Cardiac septum (tissue), 1 donor: ENCODE measurements at regions not wholly inside any gene's neighbourhood (a gene's known extent, or its start where the extent isn't known, plus 50 kb on each side); places are given as distances from the start of the nearest gene placed in this dataset.

Experiments used
- DNase-seq: peaks from one replicate; pipeline ENCODE4 v3.0.0-alpha.2; 2020; ENCODE audit warnings: low spot score
- intact Hi-C: fragments of 100-400 bp; cut with DNase I; formaldehyde crosslinking; loops from one replicate; pipeline ENCODE4 v1.14.0; 2022
- donor health status: DM: no; HTN: no; CAD: no.

DNA sequence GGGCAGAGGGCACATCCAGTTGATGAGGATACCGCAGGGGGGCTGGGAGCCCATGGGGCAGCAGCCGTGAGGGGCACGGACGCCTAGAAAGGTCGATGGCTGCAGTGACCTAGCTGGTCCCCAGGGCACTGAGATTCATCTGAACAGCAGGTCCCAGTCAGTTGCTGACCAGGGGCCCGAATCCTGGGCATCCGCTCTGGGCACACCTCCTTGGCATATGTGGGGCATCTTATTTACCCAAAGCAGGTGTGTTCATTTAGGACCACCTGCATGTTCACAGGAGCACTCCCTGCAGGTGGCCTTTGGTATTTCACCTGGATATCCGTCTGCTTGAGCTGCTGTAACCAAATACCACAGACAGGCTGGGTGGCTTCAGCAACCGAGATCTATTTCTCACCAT is 72.0 kb upstream of the ODC1 start:
- intact Hi-C loops: no loop called here
- DNase-seq: peak; percentile 71

DNA sequence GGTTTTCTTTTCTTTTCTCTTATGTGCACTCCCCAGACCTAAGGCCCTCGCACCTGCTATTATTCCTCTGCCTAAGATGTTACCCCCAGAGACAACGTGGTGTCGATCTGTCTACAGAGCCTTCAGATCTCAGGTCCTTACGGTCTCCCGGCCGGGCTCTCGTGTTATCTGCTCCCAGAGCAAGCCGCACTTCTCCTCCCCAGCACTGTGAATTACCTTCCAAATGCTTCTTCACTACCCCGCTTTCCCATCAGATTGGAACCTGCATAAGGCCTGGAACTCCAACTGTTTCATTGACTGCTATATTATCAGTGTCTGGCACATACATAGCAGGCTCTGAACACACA is 71.2 kb upstream of the ODC1 start:
- intact Hi-C loops: no loop called here
- no peak for DNase-seq

DNA sequence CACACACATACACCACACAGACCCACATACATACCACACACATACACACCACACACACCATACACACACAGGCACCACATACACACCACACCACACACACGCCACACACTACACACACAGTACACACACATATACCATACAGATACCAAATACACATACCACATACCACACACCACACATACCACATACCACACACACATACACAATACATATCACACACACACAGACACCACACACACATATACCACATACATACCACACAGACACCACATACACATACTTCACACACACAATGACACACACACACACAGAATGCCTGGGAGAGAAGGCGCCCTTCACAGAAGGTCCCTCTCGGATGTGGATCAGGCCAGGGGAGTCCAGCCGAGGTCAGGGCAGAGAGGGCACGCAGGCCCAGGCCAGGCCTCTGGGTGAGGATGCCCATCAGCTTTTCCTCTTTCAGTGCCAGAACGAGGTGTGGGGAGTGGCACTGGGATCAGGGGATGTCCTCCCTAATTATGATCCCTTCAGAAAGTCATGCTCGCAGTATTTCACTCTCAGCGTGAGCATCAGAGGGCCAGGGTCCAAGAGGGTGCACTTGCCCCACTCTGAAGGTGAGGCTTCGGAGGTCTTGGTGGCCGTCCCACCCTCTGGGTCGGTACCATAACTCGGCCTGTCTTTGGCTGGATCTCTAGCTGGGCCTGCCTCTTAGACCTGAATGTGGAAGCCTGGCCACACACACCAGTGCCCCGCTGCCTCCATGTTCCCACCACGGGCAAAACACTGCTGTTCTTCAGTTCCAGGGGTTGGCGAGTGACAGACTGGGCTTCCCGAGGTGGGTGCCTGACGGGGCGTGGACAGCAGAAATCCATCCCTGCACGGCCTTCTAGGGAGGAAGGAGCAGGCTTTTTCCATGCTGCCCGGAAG is 70.6 kb upstream of the ODC1 start:
- intact Hi-C loops: no loop called here
- DNase-seq: peak; percentile 51

DNA sequence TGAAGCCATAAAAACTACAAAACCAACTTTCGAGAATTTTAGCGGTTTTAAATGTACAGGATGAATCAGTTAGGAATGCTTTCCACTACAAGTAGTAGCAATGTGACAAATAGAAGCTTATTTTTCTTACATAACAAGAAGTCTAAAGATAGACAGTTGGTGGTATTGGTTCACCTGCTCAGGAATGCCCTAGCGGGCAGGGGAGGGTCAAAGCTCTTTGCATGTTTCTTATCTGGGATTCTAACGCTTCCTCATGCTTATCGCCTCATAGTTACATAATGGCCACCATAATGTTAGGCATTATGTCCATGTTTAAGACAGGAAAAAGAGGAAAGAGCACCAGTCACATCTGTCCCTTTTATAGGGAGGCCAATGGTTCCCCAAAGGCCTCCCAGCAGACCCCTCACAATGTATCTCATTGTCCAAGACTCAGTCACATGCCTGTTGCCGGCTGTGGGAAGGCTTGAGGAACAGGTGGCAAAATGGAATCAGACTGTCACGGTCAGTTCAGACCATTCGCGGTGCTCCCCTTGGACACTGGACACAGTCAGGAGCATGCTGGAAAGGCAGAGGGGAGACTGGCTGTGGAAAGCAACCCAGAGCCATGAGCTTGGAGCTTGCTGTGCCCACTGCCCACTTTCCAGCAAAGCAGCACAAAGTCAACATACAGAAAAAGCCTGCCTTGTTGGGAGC is 69.4 kb upstream of the ODC1 start:
- intact Hi-C loops: no loop called here
- DNase-seq: peak; percentile 17

DNA sequence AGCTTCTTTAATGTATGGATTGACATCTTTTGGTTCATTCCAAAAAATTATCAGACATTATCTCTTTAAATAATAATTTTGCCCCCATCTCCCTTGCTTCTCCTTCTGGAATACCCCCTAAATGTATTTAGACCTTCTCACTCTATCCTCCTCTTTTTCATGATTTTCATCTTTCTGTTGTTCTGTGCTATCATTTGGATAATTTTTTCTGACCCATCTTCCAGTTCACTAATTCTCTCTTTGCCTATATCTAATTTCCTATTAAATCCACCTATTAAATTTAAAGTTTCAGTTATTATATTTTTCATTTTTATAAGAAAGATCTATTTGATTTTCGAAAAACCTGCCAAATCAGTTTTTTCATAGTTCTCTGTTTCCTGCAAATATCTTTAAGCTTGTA is 67.8 kb upstream of the ODC1 start:
- intact Hi-C loops: no loop called here
- DNase-seq: no peak

DNA sequence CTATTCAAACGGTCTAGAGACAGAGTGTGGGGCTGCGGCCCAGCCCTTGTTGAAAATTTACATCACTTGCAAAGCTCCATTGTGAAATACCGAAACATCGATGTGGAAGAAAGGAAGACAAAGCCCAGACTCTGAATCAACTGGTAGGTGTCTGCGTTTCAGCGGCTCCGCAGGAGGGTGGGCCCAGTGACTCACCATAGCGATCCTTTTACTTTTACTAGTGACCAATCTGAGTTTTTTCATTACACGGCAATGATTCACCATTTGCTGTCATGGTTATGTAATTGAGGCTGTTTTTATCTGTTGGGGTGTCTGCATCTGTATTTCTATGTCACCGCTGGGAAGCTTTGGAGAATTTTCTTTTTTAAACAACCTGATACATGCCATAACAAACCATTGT is 66.6 kb upstream of the ODC1 start:
- DNase-seq: peak; percentile 46
- intact Hi-C loops: no loop called here

DNA sequence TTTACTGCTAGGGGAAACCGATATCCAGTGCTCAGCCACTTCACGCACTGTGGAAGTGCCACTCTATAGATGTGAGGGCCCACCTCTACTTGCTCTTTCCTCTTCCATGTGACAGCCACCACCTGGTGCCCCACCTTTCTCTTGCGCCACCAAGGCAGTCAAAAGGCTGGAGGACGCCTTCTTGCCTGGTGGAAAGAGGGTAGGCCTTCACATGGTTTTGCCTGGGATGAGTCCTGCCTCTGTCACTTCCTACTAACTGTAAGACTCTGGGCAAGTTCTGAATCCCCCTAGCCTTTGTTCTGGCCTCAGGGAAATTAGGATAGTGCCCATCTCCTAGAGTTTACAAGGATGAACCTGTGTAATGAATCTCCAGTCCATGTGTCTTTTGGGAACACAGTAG is 66.1 kb upstream of the ODC1 start:
- intact Hi-C loops: no loop called here
- DNase-seq: peak; percentile 26

DNA sequence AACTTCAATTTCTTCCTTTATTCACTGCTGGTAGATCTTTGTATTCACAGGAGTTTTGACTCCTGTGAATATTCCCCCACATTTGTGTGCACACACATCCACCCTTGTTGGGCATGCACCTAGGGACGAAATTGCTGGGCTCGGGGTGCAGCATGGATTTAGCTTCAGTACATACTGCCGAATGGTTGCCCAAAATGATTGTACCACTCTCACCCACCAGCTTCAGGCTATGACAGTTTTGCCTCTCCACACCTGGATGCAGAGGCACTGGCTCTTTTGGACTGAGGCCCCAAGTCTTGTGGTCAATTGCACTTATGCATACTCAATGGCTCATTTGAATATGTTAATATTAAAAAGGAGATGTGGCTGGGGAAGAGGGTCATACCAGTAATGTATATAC is 65.1 kb upstream of the ODC1 start:
- intact Hi-C loops: no loop called here
- peak; percentile 35 for DNase-seq

DNA sequence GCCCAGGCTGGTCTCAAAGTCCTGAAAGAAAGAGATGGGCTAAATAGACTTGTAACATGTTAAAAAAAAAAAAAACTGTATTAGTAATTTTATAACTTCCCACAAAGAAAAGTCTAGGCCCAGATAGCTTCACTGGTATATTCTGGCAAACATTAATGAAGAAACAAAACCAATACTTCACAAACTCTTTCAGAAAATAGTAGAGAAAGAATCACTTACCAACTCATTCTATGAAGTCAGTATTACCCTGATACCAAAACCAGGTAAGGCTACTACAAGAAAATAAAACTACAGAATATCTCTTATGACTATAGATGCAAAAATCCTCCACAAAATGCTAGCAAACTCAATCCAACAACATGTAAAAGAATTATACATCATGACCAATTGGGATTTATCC is 59.9 kb upstream of the ODC1 start:
- intact Hi-C loops: no loop called here

DNA sequence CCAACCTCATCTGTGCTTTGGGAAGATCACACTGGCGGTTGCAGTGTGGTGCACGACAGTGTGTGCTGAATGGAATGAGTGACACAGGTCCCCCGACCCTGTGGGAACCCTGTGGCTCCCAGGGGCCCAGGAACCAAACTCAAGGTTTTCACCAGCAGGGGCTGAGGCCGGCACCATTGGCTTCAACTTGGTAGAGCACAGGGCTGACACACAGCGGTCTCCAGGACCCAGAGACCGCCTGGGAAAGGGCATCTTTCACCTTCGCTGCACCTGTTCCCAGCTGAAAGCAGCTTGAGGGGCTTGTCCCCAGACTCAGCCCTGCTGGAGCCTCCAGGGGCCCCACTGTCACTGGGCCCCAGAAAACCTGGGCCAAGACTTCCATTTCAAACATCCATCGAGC is 59.0 kb upstream of the ODC1 start:
- peak; percentile 65 for DNase-seq
- intact Hi-C loops: no loop called here

More for the DNA sequence above, 59.9 kb upstream of the ODC1 start:
- DNase-seq: no peak

DNA sequence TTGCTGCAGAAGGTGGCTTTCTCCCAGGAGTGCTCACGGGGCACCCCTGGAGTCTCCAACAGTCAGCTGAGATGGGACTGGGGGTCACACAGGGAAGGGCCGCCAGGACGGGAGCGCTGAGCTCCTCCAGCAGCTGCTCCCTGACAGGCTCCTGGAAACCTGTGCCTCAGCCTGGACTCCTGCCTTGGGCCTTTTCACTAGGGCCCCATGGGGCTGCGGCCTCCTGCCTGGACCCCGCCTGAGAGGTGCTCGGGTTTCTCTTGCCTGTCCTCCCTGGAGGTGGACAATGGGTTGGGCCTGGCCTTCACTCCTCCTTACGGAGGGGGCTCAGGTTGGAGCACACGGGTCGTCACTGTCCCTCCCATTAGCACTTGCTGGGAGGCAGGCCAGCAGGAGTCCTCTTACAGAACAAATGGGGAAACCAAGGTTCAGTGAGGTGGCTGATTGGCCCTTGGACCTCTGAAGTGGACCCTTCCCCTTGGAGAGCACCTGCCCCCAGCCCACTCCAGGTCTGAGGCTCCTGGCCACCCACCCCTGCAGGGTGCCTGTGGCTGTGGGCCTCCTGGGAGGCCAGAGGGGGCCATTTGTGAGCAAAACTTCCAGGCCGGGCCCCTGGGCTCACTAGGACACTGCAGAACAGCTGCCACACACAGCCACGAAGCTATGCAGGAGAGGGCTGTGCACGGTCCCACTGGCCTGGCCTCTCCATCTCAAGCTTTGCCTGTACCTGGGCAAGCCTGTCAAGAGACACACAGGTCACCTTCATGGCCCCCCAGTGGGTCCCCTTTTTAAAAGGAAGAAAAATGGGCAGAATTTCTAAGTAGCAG is 57.1 kb upstream of the ODC1 start:
- peak; percentile 72 for DNase-seq
- intact Hi-C loops: no loop called here

DNA sequence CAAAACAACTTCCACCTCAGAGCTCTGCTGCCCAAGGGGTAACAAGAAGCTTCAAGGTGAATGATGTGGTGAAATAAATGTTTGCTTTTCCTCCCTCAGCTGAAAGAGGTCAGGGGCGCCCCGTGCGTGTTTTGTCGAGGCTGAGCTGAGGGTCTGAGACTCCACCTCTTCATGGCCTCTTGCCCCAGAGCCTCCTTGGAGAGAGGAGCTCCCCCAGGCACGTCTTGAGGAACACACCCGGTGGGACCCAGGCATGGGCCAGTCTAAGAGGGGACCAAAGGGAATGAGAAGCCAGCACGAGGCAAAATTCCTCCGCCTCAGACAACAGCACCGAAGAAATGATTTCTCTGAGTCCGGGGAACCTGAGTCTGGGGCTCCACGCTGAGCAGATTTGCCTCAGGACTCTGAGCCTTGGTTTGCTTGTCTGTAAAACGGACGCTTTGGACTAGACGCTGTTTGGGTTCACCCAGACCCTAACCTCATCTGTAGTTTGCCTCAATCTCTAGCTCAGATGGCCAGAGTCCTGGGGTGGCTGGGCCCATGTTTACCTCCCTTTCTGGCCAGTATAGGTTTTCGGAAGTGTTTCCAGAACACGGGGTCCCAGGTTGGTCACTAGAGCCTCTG is 56.4 kb upstream of the ODC1 start:
- peak; percentile 67 for DNase-seq
- intact Hi-C loops: no loop called here

DNA sequence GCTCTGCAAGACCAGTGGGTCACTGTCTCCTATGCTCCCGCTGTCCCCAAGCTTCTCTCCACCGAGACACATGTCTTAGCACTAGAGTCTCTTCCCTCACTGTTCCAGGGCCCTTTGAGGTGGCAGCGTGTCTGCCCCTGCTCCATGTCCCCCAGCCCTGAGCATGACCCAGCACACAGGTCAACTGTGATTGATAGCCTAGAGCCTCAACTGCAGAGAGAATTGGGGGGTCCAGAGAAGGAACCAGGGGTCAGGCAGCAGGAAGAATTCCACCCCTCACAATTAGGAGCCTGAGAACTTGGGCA is 54.6 kb upstream of the ODC1 start:
- peak; percentile 39 for DNase-seq
- intact Hi-C loops: no loop called here

DNA sequence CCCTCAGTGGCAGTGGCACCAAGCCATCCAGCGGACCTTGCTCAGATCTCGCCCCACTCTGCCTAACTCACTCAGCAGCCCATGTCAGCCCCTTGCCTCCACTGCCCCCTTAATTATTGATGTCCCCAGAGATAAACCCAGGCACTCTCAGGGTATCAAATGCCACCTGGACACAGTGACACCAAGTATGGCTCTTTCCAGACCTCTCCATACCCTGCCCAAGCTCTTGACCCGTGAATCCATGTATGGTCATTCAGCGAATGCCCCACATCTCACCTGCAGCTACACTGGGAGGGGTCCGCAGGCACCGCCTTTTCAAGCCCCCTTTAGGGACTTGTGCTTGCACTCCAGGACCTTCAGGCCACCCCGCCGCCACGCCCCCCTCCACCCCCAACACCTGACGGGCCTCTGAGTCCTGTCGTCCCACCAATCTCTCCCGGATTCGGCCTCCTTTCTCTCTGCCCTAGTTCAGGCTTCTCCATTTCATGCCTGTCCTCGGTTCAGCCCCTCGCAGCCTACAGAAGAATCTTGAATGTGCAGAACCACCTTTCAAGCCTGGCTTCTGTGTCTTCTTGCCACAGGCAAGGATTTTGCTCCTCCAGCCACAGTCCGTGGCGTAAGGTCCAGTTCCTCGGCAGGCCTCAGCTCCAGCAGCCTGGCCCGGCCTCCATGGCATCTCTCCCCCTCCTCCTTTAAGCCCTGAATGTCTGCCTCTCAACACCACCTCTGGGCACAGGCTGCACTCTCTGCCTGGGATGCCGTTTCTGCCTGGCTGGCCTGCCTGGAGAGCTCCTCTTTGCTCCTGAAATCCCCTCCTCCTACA is 54.1 kb upstream of the ODC1 start:
- DNase-seq: peak; percentile 26
- intact Hi-C loops: no loop called here

DNA sequence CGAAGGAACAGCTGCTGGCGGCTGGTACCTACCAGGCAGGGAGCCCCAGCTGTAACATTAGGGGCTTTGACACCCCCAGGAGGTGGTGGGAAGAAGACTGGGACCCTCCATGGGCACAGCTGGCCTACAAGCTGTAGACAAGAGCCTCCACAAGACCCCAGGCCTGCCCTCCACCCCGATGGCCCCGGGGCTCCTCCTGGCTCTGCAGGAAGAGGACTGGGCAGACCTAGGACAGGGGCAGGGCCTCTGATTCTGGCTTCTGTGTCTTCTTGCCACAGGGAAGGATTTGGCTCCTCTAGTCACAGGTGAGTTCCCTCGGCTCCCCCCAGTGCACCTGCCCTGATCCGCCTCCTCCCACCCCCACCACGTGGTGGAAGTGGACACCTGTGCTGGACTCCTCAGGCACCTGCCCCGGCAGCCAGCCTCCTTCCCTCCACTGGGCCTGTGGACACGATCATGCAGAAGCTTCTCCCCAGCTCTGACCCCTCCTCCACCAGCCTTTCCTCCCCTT is 53.4 kb upstream of the ODC1 start:
- intact Hi-C loops: no loop called here
- peak; percentile 70 for DNase-seq

DNA sequence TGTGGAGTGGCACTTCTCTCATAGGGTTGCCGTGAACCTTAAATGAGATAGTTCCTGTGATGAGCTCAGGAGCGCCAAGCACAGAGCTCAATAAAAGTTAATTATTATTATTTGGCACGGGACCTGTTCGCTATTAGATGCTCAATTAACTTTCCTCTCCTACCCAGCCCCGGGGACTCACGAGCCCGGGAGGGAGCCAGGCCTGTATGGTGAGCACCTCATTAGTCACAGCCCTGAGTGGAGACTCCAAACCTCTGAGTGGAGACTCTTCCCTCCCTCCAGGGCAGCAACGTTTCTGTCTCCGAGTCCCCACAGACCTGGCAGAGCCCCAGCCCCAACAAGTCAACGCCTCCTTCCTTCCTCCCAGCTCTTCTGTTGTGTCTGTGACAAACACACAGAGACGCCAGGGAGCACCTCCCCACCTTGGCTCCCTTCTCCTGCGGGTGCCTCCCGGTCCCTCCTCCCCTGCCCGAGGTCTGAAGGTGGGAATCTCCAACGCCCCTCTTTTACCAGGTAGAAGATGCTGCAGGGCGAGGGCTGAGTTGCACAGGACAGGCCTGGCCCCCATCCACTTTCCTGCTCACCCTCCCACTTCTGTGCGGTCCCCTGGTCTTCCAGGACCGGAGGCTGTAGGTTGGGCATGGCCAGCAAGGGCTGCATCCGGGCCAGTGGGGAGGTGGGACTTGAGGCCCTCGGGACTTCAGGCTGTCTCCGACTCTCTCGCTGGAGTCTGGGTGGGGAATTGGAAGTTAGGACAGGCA is 52.7 kb upstream of the ODC1 start:
- peak; percentile 71 for DNase-seq
- intact Hi-C loops: no loop called here

DNA sequence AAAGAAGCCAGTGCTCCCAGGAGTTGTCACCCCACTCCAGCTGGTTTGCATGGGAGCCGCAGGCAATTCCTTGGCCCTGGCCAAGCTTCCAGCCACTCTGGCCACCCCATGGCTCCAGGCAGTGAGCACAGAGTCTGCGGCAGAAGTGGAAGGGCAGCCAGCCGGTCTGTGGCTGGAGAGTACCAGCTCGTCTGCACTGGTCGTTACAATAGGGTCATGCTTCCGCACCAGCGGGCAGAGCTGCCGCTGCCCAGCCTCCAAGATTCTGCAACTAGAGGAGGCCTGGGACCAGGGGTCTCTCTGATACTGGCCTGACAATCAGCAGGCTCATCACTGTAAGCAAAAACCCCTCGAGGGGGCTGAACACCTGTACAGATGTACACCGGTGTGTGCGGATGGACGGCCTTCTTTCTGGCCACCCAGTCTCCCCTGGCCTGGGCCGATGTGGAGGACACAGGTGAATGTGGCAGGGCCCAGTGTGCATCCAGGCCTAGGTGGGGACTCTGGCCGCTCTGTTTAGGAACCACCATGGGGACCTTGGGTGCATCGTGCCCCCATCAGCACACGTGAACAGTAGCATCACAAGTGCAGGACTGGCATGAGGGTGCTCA is 51.9 kb upstream of the ODC1 start:
- peak; percentile 56 for DNase-seq
- intact Hi-C loops: no loop called here
